ENCODE measurements at regions not wholly inside any gene's neighbourhood (a gene's known extent, or its start where the extent isn't known, plus 50 kb on each side); places are given as distances from the start of the nearest gene placed in this dataset.

- TF ChIP-seq POLR2AphosphoS5 (IDR thresholded peaks at IDR 0.05) (no peak), CTCF (IDR thresholded peaks at IDR 0.05) (no peak), POLR2A (IDR thresholded peaks at IDR 0.05) (no peak)
These were observed 2278.0 kb upstream of the PCDH20 start for GRCh38 chr13:63693696-63694095.

Measured in prostate gland (tissue), 2 donors.